Trophoblast cell (in vitro differentiated cells and primary cell): ENCODE measurements at regions not wholly inside any gene's neighbourhood (a gene's known extent, or its start where the extent isn't known, plus 50 kb on each side); places are given as distances from the start of the nearest gene placed in this dataset.

ENCODE experiments used
- DNase-seq, 2 donors: peaks; one replicate each; pipeline ENCODE4 v3.0.0-alpha.2; 2016
- H2AFZ ChIP-seq: 2 replicates; pipeline ENCODE4 v1.6.1; 2013; ENCODE audit warnings: low read length, moderate library complexity, mild to moderate bottlenecking; ENCODE audit not compliant: insufficient read depth, poor library complexity
- H2AK5ac ChIP-seq: 2 replicates; pipeline ENCODE4 v1.6.1; 2013; ENCODE audit warnings: mild to moderate bottlenecking, low read length
- H2BK120ac ChIP-seq: 2 replicates; pipeline ENCODE4 v1.6.1; 2013; ENCODE audit warnings: low read length, mild to moderate bottlenecking, moderate library complexity; ENCODE audit not compliant: insufficient read depth, poor library complexity
- H2BK12ac ChIP-seq: 2 replicates; pipeline ENCODE4 v1.6.1; 2013; ENCODE audit warnings: mild to moderate bottlenecking, low read length, moderate library complexity
- H2BK5ac ChIP-seq: 2 replicates; pipeline ENCODE4 v1.6.1; 2013; ENCODE audit warnings: low read length, low read depth, moderate library complexity, mild to moderate bottlenecking; ENCODE audit not compliant: poor library complexity
- H3K14ac ChIP-seq: 2 replicates; pipeline ENCODE4 v1.6.1; 2013; ENCODE audit warnings: mild to moderate bottlenecking, low read length
- H3K18ac ChIP-seq: 2 replicates; pipeline ENCODE4 v1.6.1; 2013; ENCODE audit warnings: mild to moderate bottlenecking, low read length
- H3K23ac ChIP-seq: 2 replicates; pipeline ENCODE4 v1.6.1; 2013; ENCODE audit warnings: low read length
- H3K27ac ChIP-seq: 2 replicates; pipeline ENCODE4 v1.5.1; 2013; ENCODE audit warnings: low read depth, mild to moderate bottlenecking, inconsistent platforms, low read length, moderate library complexity
- H3K27me3 ChIP-seq: 2 replicates; pipeline ENCODE4 v1.6.1; 2013; ENCODE audit warnings: inconsistent platforms, mild to moderate bottlenecking, low read length, moderate library complexity; ENCODE audit not compliant: insufficient read depth
- H3K36me3 ChIP-seq, 2 experiments: 1 replicate in 1 of 2; 2 replicates in 1 of 2; pipeline ENCODE4 v1.6.1; 2013; ENCODE audit warnings: low read length in 2 of 2, mild to moderate bottlenecking in 2 of 2, moderate library complexity in 1 of 2; ENCODE audit not compliant: insufficient read depth in 2 of 2, control insufficient read depth in 1 of 2
- H3K4ac ChIP-seq: 2 replicates; pipeline ENCODE4 v1.6.1; 2013; ENCODE audit warnings: low read depth, mild to moderate bottlenecking, low read length, moderate library complexity
- H3K4me1 ChIP-seq, 2 experiments: 1 replicate in 1 of 2; 2 replicates in 1 of 2; pipeline ENCODE4 v1.6.1; 2013; ENCODE audit warnings: low read length in 2 of 2, mild to moderate bottlenecking in 2 of 2, moderate library complexity in 1 of 2; ENCODE audit not compliant: insufficient read depth in 2 of 2, control insufficient read depth in 1 of 2
- H3K4me2 ChIP-seq: 2 replicates; pipeline ENCODE4 v1.6.1; 2013; ENCODE audit warnings: inconsistent platforms, mild to moderate bottlenecking, low read length, moderate library complexity
- H3K4me3 ChIP-seq: 2 replicates; pipeline ENCODE4 v1.5.1; 2013; ENCODE audit warnings: mild to moderate bottlenecking, low read depth, low read length, inconsistent platforms
- H3K79me1 ChIP-seq: one replicate; pipeline ENCODE4 v1.6.1; 2013; ENCODE audit warnings: low read length
- H3K79me2 ChIP-seq: 2 replicates; pipeline ENCODE4 v1.6.1; 2013; ENCODE audit warnings: low read length, mild to moderate bottlenecking; ENCODE audit not compliant: control insufficient read depth, insufficient read depth, poor library complexity
- H3K9ac ChIP-seq: 2 replicates; pipeline ENCODE4 v1.6.1; 2013; ENCODE audit warnings: mild to moderate bottlenecking, low read length
- H3K9me3 ChIP-seq: 2 replicates; pipeline ENCODE4 v1.6.1; 2013; ENCODE audit warnings: low read depth, mild to moderate bottlenecking, control low read depth, inconsistent platforms, low read length; ENCODE audit not compliant: insufficient read depth
- H4K12ac ChIP-seq: 2 replicates; pipeline ENCODE4 v1.6.1; 2013; ENCODE audit warnings: low read depth, mild to moderate bottlenecking, low read length, moderate library complexity
- H4K8ac ChIP-seq: 2 replicates; pipeline ENCODE4 v1.6.1; 2013; ENCODE audit warnings: low read depth, mild to moderate bottlenecking, low read length, moderate library complexity
- H4K91ac ChIP-seq: one replicate; pipeline ENCODE4 v1.6.1; 2013; ENCODE audit warnings: low read depth, mild to moderate bottlenecking, low read length, moderate library complexity
- WGBS: extraction: QIAGEN DNeasy Blood & Tissue Kit; methylation state at CpG from one replicate; pipeline ENCODE4 v1.1.7; 2013; ENCODE audit warnings: missing lambda C conversion rate; ENCODE audit not compliant: insufficient read length, insufficient coverage; ENCODE audit errors: extremely low coverage; 5-methylcytosine and 5-hydroxymethylcytosine counted together

DNA sequence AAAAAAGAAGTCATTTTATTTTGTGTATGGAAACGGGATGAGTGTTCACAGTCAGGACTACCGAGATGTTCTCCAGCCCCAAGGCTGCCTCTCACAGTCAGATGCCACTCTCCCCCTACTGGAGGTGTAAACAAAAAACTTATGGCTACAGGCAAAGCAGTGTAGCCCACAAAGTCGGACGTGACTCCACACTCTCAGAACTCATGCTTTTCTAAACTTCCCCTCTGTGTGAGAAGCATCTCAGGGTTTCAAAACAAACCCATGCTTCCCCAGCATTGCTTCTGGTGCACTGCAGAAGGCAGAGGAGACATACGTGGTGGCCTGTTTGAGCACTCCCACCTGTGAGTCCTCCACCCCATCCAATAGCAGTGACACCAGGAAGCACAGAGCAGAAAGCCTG lies 580.3 kb downstream of the BNC2 start:
- H3K27ac ChIP-seq = no peak overlapping the region
- H4K8ac ChIP-seq = peak overlapping the region; percentile 40
- no peak overlapping the region for H3K4me2 ChIP-seq
- peak overlapping the region; percentile 53 for H2AK5ac ChIP-seq
- peak overlapping the region; percentile 8 for H2BK120ac ChIP-seq
- H3K23ac ChIP-seq = no peak overlapping the region
- no peak overlapping the region for H3K9ac ChIP-seq
- peaks cover 1% of the 10 kb centered on the region for H3K9me3 ChIP-seq
- no peaks in the 10 kb centered on the region for H3K27me3 ChIP-seq
- H2AFZ ChIP-seq = no peak overlapping the region
- H4K91ac ChIP-seq = peak overlapping the region; percentile 29
- no peaks in the 10 kb centered on the region for H3K79me2 ChIP-seq
- no peak overlapping the region for H4K12ac ChIP-seq
- peak overlapping the region; percentile 77 for H2BK12ac ChIP-seq
- H3K18ac ChIP-seq = no peak overlapping the region
- DNase-seq = no peak
- H3K4ac ChIP-seq = no peak overlapping the region
- H2BK5ac ChIP-seq = no peak overlapping the region
- no peak overlapping the region for H3K14ac ChIP-seq
- H3K36me3 ChIP-seq = no peaks in the 10 kb centered on the region
- peaks cover 2% of the 10 kb centered on the region for H3K79me1 ChIP-seq
- no peak overlapping the region for H3K4me3 ChIP-seq
- peaks cover 2 to 8% of the 10 kb centered on the region in 2 experiments for H3K4me1 ChIP-seq
- no CpG with 5 or more reads among the region's 5 CpGs for WGBS

GRCh38 chr9:16291921-16292320 lies 578.5 kb downstream of the BNC2 start:
- no peak overlapping the region for H3K18ac ChIP-seq
- no peak overlapping the region for H3K23ac ChIP-seq
- H3K36me3 ChIP-seq = no peaks in the 10 kb centered on the region
- H4K12ac ChIP-seq = no peak overlapping the region
- H2BK12ac ChIP-seq = peak overlapping the region; percentile 36
- H3K4ac ChIP-seq = no peak overlapping the region
- H3K4me3 ChIP-seq = no peak overlapping the region
- H2AK5ac ChIP-seq = peak overlapping the region; percentile 59
- H2BK5ac ChIP-seq = no peak overlapping the region
- WGBS = no CpG with 5 or more reads among the region's 4 CpGs
- no peaks in the 10 kb centered on the region for H3K27me3 ChIP-seq
- H3K14ac ChIP-seq = no peak overlapping the region
- H3K79me1 ChIP-seq = peaks cover 2% of the 10 kb centered on the region
- no peak overlapping the region for H4K8ac ChIP-seq
- H2AFZ ChIP-seq = no peak overlapping the region
- H3K79me2 ChIP-seq = no peaks in the 10 kb centered on the region
- H3K4me2 ChIP-seq = no peak overlapping the region
- H4K91ac ChIP-seq = peak overlapping the region; percentile 34
- no peaks in the 10 kb centered on the region for H3K9me3 ChIP-seq
- no peak overlapping the region for H3K9ac ChIP-seq
- H2BK120ac ChIP-seq = peak overlapping the region; percentile 11
- peaks cover 2 to 8% of the 10 kb centered on the region in 2 experiments for H3K4me1 ChIP-seq
- no peak for DNase-seq
- no peak overlapping the region for H3K27ac ChIP-seq

- Histone ChIP-seq H4K91ac (no peak overlapping the region), H3K23ac (no peak overlapping the region), H3K79me1 (peaks cover 2% of the 10 kb centered on the region), H3K18ac (no peak overlapping the region), H3K36me3 (no peaks in the 10 kb centered on the region), H3K4me3 (no peak overlapping the region), H2AK5ac (no peak overlapping the region), H3K4me1 (peaks cover 2 to 8% of the 10 kb centered on the region in 2 experiments), H3K4me2 (no peak overlapping the region), H4K8ac (no peak overlapping the region), H2BK120ac (no peak overlapping the region), H3K9me3 (no peaks in the 10 kb centered on the region), H3K27ac (no peak overlapping the region), H3K4ac (no peak overlapping the region), H3K27me3 (no peaks in the 10 kb centered on the region), H2BK5ac (no peak overlapping the region), H3K9ac (no peak overlapping the region), H2AFZ (no peak overlapping the region), H2BK12ac (no peak overlapping the region), H4K12ac (no peak overlapping the region), H3K14ac (no peak overlapping the region), H3K79me2 (no peaks in the 10 kb centered on the region)
- no peak for DNase-seq
- no CpG with 5 or more reads among the region's 2 CpGs for WGBS
Observed at GRCh38 chr9:16293610-16294009, 576.9 kb downstream of the BNC2 start.

DNA sequence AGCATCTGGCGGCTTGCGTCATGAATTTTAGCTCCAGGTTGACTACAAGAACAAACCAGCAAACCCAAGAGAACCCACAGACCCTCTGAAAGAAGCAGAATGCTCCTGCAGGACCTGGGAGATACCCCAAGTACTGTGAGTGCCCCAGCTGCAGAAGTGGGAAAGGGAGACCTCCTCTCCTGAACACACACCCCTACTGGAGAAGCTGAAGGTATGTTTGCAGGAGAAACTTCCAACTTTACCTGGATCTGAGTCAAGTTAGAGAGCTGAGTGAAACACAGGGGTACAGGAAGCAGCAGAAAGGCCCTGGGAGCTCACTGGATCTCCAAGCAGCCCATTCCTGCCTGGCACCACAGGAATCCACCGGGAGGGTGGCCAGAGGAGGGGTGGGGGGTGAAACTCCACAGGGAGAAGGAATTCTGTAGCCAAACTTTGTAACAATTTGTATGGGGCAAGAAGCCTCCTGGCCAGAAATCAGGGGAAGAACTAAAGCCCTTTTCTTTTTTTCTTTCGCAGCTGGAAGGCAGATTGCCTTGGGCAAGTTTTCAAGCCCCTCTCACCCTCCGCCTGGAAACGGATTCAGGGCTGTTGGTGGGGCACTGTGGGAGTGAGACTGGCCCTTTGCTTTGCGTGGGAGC lies 576.2 kb downstream of the BNC2 start:
- Histone ChIP-seq H3K9ac (no peak overlapping the region), H3K4me1 (peaks cover 2 to 8% of the 10 kb centered on the region in 2 experiments), H4K8ac (no peak overlapping the region), H2AK5ac (no peak overlapping the region), H2BK120ac (peak overlapping the region; percentile 4), H3K14ac (no peak overlapping the region), H3K4ac (no peak overlapping the region), H3K27ac (no peak overlapping the region), H3K23ac (no peak overlapping the region), H3K36me3 (no peaks in the 10 kb centered on the region), H2BK5ac (no peak overlapping the region), H3K4me3 (peak overlapping the region; percentile 1), H3K79me1 (peaks cover 2% of the 10 kb centered on the region), H4K91ac (peak overlapping the region; percentile 22), H3K4me2 (no peak overlapping the region), H2BK12ac (no peak overlapping the region), H4K12ac (no peak overlapping the region), H2AFZ (no peak overlapping the region), H3K27me3 (no peaks in the 10 kb centered on the region), H3K18ac (no peak overlapping the region), H3K79me2 (no peaks in the 10 kb centered on the region), H3K9me3 (no peaks in the 10 kb centered on the region)
- no CpG with 5 or more reads among the region's 7 CpGs for WGBS
- DNase-seq = no peak
